ENCODE measurements at regions not wholly inside any gene's neighbourhood (a gene's known extent, or its start where the extent isn't known, plus 50 kb on each side); places are given as distances from the start of the nearest gene placed in this dataset.

GRCh38 chr20:22511943-22512910 lies 72.1 kb downstream of the FOXA2 start:
- Histone ChIP-seq H3K36me3 (ENCODE audit: control insufficient read depth in 4 of 4, insufficient read depth in 3 of 4, low read depth in 1 of 4, low read length in 3 of 4) (no peaks in the 10 kb centered on the region), H3K9me3 (ENCODE audit: control insufficient read depth in 4 of 4, low read length in 3 of 4) (no peaks in the 10 kb centered on the region), H3K27me3 (ENCODE audit: control insufficient read depth in 4 of 4, insufficient read depth in 4 of 4, low read length in 3 of 4) (no peaks in the 10 kb centered on the region), H3K27ac (ENCODE audit: low read depth in 1 of 2, low read length in 2 of 2) (peak overlapping the region; percentile 79 to 87), H3K4me3 (ENCODE audit: low read depth in 1 of 3, low read length in 3 of 3) (no peak overlapping the region), H3K9ac (ENCODE audit: low read depth in 1 of 2, low read length in 2 of 2) (peak overlapping the region in 1 of 2 donors; percentile 75), H3K4me1 (ENCODE audit: control insufficient read depth in 4 of 4, insufficient read depth in 4 of 4, low read length in 3 of 4) (peaks cover 1 to 48% (median 35%) of the 10 kb centered on the region in 4 donors)
- TF ChIP-seq TAF1 (conservative IDR thresholded peaks at IDR 0.05), result peak; percentile 37
- TF ChIP-seq FOXA2 (IDR thresholded peaks at IDR 0.05), result peak; percentile 40
- peak; percentile 77 for TF ChIP-seq SP1 (IDR thresholded peaks at IDR 0.05)
- peak; percentile 64 to 72 for TF ChIP-seq HNF4A (conservative IDR thresholded peaks at IDR 0.05)
- TF ChIP-seq REST (IDR thresholded peaks at IDR 0.05), result peak; percentile 44
- peak in 1 of 2 donors; percentile 46 for TF ChIP-seq JUND (IDR thresholded peaks at IDR 0.05)
- TF ChIP-seq CTCF (IDR thresholded peaks at IDR 0.05; ENCODE audit: low read depth, low read length, missing input control), result no peak
- TF ChIP-seq YY1 (IDR thresholded peaks at IDR 0.05), result peak; percentile 87
- TF ChIP-seq ZBTB33 (IDR thresholded peaks at IDR 0.05), result peak; percentile 42
- peak; percentile 65 for TF ChIP-seq MAX (IDR thresholded peaks at IDR 0.05)
- peak; percentile 17 for TF ChIP-seq ATF3 (IDR thresholded peaks at IDR 0.05)
- TF ChIP-seq NR2F2 (IDR thresholded peaks at IDR 0.05), result no peak
- no peak for TF ChIP-seq GABPA (IDR thresholded peaks at IDR 0.05 in 1 of 2, conservative IDR thresholded peaks at IDR 0.05 in 1 of 2)
- TF ChIP-seq FOXA1 (IDR thresholded peaks at IDR 0.05), result peak; percentile 33
- TF ChIP-seq RXRA (IDR thresholded peaks at IDR 0.05), result peak; percentile 76 to 79
- TF ChIP-seq RAD21 (IDR thresholded peaks at IDR 0.05), result peak; percentile 25 to 63
- TF ChIP-seq HNF4G (IDR thresholded peaks at IDR 0.05), result no peak
- peak in 1 of 2 donors; percentile 28 for TF ChIP-seq EGR1 (IDR thresholded peaks at IDR 0.05; ENCODE audit: low read depth in 2 of 2)
- peak; percentile 50 for DNase-seq (ENCODE audit: low spot score)
- WGBS, result 20% methylated on average over 17 of the region's 17 CpGs

Measured in liver (tissue), 8 donors.